PFSK-1 (cell line): ENCODE measurements at regions not wholly inside any gene's neighbourhood (a gene's known extent, or its start where the extent isn't known, plus 50 kb on each side); places are given as distances from the start of the nearest gene placed in this dataset.

Source experiments
- FOXP2 ChIP-seq: optimal IDR thresholded peaks from 2 replicates; pipeline ENCODE3; 2011; ENCODE audit warnings: borderline replicate concordance, control low read depth, inconsistent platforms; ENCODE audit not compliant: insufficient read depth; ENCODE audit errors: extremely low read length, extremely low read depth
- POLR2AphosphoS5 ChIP-seq: IDR thresholded peaks from 2 replicates; pipeline ENCODE4 v1.6.1; 2012; ENCODE audit warnings: low read depth, mild to moderate bottlenecking, control low read depth, low read length, moderate library complexity
- SIN3A ChIP-seq: IDR thresholded peaks from 2 replicates; pipeline ENCODE4 v1.6.1; 2012; ENCODE audit warnings: mild to moderate bottlenecking, low read length, moderate library complexity, borderline replicate concordance; ENCODE audit not compliant: insufficient read depth
- TAF1 ChIP-seq: IDR thresholded peaks from 2 replicates; pipeline ENCODE4 v1.6.1; 2012; ENCODE audit warnings: low read length, control low read depth, borderline replicate concordance; ENCODE audit not compliant: insufficient read depth
- TF ChIP-seq, protein P1 (sequence below), 2 experiments: IDR thresholded peaks; 2 replicates each; pipeline versions ENCODE4 v1.6.1 to v1.8.0; 2011 to 2012; ENCODE audit warnings: low read depth in 2 of 2, low read length in 2 of 2, control low read depth in 1 of 2, inconsistent platforms in 1 of 2, mild to moderate bottlenecking in 1 of 2, moderate library complexity in 1 of 2; ENCODE audit not compliant: insufficient read depth in 1 of 2

DNA sequence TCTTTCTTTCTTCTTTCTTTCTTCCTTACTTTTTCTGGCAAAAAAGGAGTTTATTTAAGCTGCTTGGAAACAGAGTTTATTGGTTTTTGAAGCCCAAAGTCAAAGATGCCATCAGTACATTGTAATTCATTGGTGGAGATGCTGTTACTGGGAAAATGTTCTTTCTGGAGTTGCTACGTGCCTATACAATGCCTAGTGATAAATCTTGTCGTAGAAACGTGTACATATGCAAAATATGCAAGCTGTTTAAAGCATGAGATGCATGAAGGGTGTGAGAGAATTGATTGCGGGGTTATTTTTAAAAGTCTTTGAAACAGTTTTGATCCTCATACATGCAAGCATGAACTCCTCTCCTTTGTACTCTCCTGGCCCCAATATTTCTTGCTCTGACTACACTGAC, 1060.6 kb upstream of the NCAM2 start:
- no peak for TF ChIP-seq POLR2AphosphoS5

DNA sequence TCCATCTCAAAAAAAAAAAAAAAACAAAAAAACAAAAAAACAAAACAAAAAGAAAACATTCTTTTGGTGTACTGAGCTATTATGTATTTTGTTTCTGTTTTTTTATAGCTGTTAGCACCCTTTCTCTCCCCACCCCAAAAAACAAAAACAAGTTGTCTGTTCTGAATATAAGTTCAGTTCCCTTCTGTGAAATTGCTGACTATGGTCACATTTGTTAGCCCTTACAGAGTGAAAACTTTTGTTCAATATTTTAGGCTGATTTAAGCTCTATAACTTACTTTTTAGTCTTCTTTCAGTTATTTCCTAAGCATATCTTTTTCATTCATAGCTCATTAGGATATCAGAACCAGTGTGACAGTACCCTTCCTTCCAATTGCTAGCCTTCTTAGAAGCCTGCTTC, 1056.6 kb upstream of the NCAM2 start:
- TF ChIP-seq TAF1 (no peak), SIN3A (no peak), POLR2AphosphoS5 (no peak), FOXP2 (no peak)
- TF ChIP-seq, protein P1, sequence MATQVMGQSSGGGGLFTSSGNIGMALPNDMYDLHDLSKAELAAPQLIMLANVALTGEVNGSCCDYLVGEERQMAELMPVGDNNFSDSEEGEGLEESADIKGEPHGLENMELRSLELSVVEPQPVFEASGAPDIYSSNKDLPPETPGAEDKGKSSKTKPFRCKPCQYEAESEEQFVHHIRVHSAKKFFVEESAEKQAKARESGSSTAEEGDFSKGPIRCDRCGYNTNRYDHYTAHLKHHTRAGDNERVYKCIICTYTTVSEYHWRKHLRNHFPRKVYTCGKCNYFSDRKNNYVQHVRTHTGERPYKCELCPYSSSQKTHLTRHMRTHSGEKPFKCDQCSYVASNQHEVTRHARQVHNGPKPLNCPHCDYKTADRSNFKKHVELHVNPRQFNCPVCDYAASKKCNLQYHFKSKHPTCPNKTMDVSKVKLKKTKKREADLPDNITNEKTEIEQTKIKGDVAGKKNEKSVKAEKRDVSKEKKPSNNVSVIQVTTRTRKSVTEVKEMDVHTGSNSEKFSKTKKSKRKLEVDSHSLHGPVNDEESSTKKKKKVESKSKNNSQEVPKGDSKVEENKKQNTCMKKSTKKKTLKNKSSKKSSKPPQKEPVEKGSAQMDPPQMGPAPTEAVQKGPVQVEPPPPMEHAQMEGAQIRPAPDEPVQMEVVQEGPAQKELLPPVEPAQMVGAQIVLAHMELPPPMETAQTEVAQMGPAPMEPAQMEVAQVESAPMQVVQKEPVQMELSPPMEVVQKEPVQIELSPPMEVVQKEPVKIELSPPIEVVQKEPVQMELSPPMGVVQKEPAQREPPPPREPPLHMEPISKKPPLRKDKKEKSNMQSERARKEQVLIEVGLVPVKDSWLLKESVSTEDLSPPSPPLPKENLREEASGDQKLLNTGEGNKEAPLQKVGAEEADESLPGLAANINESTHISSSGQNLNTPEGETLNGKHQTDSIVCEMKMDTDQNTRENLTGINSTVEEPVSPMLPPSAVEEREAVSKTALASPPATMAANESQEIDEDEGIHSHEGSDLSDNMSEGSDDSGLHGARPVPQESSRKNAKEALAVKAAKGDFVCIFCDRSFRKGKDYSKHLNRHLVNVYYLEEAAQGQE (IDR thresholded peaks at IDR 0.05; ENCODE audit: insufficient read depth in 1 of 2, low read depth in 2 of 2, low read length in 2 of 2): no peak

DNA sequence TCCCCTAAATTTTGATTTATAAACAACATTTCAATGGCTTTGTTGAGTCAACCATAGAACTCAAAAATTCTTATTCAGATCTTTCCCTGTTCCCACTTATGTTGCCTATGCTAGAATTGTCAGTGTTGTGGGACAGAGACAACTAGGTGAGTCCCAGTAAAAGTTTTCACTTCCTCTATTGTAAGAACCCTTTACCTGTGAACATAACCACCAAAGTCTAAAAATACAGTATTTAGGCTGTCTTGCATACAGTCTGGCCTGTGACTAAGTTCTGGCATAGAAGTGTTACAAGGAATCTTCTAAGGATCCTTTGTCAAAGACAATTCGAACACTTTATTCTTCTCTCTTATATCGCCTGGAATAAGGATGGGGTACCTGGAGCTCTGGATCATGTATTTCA, 1047.9 kb upstream of the NCAM2 start:
- no peak for TF ChIP-seq POLR2AphosphoS5
- no peak for TF ChIP-seq FOXP2

DNA sequence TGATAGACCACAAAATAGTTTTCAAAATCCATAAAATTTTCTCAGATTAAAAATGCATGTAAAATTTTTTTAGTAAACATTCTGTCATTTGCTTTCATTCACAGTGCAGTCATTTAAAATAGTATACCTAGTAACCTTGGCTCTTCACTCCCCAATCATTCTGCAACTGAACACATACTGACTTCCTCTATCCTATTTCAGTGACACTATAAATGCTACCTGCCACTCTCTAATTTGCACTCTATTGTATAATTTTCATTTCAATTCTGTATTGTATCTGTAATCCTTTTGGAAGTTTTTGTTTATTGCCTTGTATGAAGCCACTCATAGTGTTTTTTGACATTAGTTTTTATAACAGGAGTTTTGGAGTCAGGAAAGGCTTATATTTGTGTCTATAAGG, 1029.1 kb upstream of the NCAM2 start:
- TF ChIP-seq, protein P1 (IDR thresholded peaks at IDR 0.05; ENCODE audit: insufficient read depth in 1 of 2, low read depth in 2 of 2, low read length in 2 of 2): no peak
- no peak for TF ChIP-seq SIN3A
- no peak for TF ChIP-seq TAF1
- TF ChIP-seq POLR2AphosphoS5: no peak
- TF ChIP-seq FOXP2: no peak

DNA sequence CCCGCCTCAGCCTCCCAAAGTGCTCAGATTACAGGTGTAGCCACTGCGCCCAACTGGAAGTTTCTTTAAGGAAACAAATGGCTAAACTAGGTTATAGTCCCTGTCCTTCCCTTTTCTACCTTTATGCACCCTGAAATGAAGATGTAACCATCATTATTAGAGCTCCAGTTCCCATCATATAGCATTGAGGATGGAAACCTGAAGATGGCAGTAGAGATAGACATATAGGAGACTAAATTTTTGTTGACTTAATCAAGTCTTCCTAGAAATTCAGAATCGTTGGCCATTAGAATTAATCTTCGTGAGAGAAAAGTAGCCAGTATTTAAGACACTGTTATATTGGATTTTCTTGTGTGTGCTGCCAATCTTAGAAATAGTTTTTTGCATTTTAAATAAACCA, 1016.3 kb upstream of the NCAM2 start:
- TF ChIP-seq TAF1: no peak
- no peak for TF ChIP-seq SIN3A
- TF ChIP-seq FOXP2: no peak
- no peak for TF ChIP-seq POLR2AphosphoS5
- TF ChIP-seq, protein P1 (IDR thresholded peaks at IDR 0.05; ENCODE audit: insufficient read depth in 1 of 2, low read depth in 2 of 2, low read length in 2 of 2): no peak

DNA sequence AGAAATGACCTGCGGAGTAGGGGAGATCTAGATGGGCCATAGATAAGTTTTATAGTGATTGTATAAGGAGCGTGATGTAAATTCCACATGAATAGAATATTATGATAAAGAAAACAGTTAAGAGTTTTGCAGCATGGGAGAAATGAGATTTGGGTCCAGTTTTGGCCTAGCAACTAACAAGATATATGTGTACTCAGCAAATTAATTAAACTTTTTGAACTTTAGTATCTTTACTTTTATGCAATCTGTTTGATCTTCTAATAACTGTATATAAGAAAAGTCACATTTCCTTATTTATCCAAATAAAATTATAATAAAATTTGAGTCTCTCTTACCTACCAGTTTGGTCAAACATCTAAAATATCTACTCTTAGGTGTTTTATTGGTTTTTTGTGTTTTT, 1011.8 kb upstream of the NCAM2 start:
- no peak for TF ChIP-seq FOXP2
- TF ChIP-seq, protein P1 (IDR thresholded peaks at IDR 0.05; ENCODE audit: insufficient read depth in 1 of 2, low read depth in 2 of 2, low read length in 2 of 2): no peak
- TF ChIP-seq SIN3A: no peak
- TF ChIP-seq TAF1: no peak
- TF ChIP-seq POLR2AphosphoS5: no peak
